Activated naive CD8-positive, alpha-beta T cell (primary cell): ENCODE measurements at regions not wholly inside any gene's neighbourhood (a gene's known extent, or its start where the extent isn't known, plus 50 kb on each side); places are given as distances from the start of the nearest gene placed in this dataset.

Experiments
- H3K27ac Mint-ChIP-seq: one replicate; pipeline ENCODE4 v1.8.0; 2021; ENCODE audit warnings: mixed read lengths
- H3K27me3 Mint-ChIP-seq: one replicate; pipeline ENCODE4 v1.8.0; 2021; ENCODE audit warnings: mixed read lengths
- H3K36me3 Mint-ChIP-seq: one replicate; pipeline ENCODE4 v1.8.0; 2021; ENCODE audit warnings: mixed read lengths
- H3K4me1 Mint-ChIP-seq: one replicate; pipeline ENCODE4 v1.8.0; 2021; ENCODE audit warnings: low read depth, mixed read lengths
- H3K4me3 Mint-ChIP-seq: one replicate; pipeline ENCODE4 v1.8.0; 2021; ENCODE audit warnings: mild to moderate bottlenecking, mixed read lengths
- H3K9me3 Mint-ChIP-seq: one replicate; pipeline ENCODE4 v1.8.0; 2021; ENCODE audit warnings: low read depth, mixed read lengths

GRCh38 chr18:39030124-39030655 is 1464.6 kb upstream of the CELF4 start:
- Mint-ChIP-seq H3K4me3 (no peak overlapping the region), H3K4me1 (no peaks in the 10 kb centered on the region)

GRCh38 chr18:39025531-39025930 is 1459.9 kb upstream of the CELF4 start:
- H3K4me3 Mint-ChIP-seq = no peak overlapping the region
- no peak overlapping the region for H3K27ac Mint-ChIP-seq
- H3K27me3 Mint-ChIP-seq = no peaks in the 10 kb centered on the region
- H3K9me3 Mint-ChIP-seq = no peaks in the 10 kb centered on the region
- no peaks in the 10 kb centered on the region for H3K4me1 Mint-ChIP-seq
- no peaks in the 10 kb centered on the region for H3K36me3 Mint-ChIP-seq

More at GRCh38 chr18:39030124-39030655, 1464.6 kb upstream of the CELF4 start:
- H3K9me3 Mint-ChIP-seq = peaks cover 3% of the 10 kb centered on the region
- H3K36me3 Mint-ChIP-seq = no peaks in the 10 kb centered on the region
- H3K27me3 Mint-ChIP-seq = no peaks in the 10 kb centered on the region
- H3K27ac Mint-ChIP-seq = no peak overlapping the region

GRCh38 chr18:39019989-39020388 is 1454.4 kb upstream of the CELF4 start:
- H3K27ac Mint-ChIP-seq = no peak overlapping the region
- no peak overlapping the region for H3K4me3 Mint-ChIP-seq
- no peaks in the 10 kb centered on the region for H3K4me1 Mint-ChIP-seq
- H3K9me3 Mint-ChIP-seq = peaks cover 3% of the 10 kb centered on the region
- no peaks in the 10 kb centered on the region for H3K36me3 Mint-ChIP-seq
- no peaks in the 10 kb centered on the region for H3K27me3 Mint-ChIP-seq

GRCh38 chr18:39007031-39007902 is 1441.7 kb upstream of the CELF4 start:
- Mint-ChIP-seq H3K27ac (no peak overlapping the region), H3K4me1 (no peaks in the 10 kb centered on the region), H3K4me3 (no peak overlapping the region), H3K27me3 (no peaks in the 10 kb centered on the region), H3K9me3 (peaks cover 16% of the 10 kb centered on the region), H3K36me3 (no peaks in the 10 kb centered on the region)

- no peak overlapping the region for H3K27ac Mint-ChIP-seq
- no peaks in the 10 kb centered on the region for H3K4me1 Mint-ChIP-seq
- H3K27me3 Mint-ChIP-seq = no peaks in the 10 kb centered on the region
- H3K4me3 Mint-ChIP-seq = no peak overlapping the region
- H3K9me3 Mint-ChIP-seq = peaks cover 6% of the 10 kb centered on the region
- no peaks in the 10 kb centered on the region for H3K36me3 Mint-ChIP-seq
Measured at GRCh38 chr18:38996056-38996455, 1430.5 kb upstream of the CELF4 start.

- Mint-ChIP-seq H3K4me3 (no peak overlapping the region), H3K27me3 (no peaks in the 10 kb centered on the region), H3K9me3 (peaks cover 8% of the 10 kb centered on the region), H3K4me1 (no peaks in the 10 kb centered on the region), H3K36me3 (no peaks in the 10 kb centered on the region), H3K27ac (no peak overlapping the region)
Measured at GRCh38 chr18:38993342-38993741, 1427.7 kb upstream of the CELF4 start.

- Mint-ChIP-seq H3K36me3 (no peaks in the 10 kb centered on the region), H3K27me3 (peaks cover 1% of the 10 kb centered on the region)
Measured at GRCh38 chr18:38984968-38985367, 1419.4 kb upstream of the CELF4 start.

GRCh38 chr18:38982072-38982471 is 1416.5 kb upstream of the CELF4 start:
- Mint-ChIP-seq H3K9me3 (no peaks in the 10 kb centered on the region), H3K4me3 (no peak overlapping the region), H3K27me3 (peaks cover 1% of the 10 kb centered on the region), H3K36me3 (no peaks in the 10 kb centered on the region), H3K4me1 (no peaks in the 10 kb centered on the region), H3K27ac (no peak overlapping the region)

More at GRCh38 chr18:38984968-38985367, 1419.4 kb upstream of the CELF4 start:
- H3K27ac Mint-ChIP-seq = no peak overlapping the region
- H3K4me1 Mint-ChIP-seq = no peaks in the 10 kb centered on the region
- no peak overlapping the region for H3K4me3 Mint-ChIP-seq
- no peaks in the 10 kb centered on the region for H3K9me3 Mint-ChIP-seq

- Mint-ChIP-seq H3K36me3 (no peaks in the 10 kb centered on the region), H3K9me3 (no peaks in the 10 kb centered on the region), H3K4me1 (no peaks in the 10 kb centered on the region)
Measured at GRCh38 chr18:38981389-38981788, 1415.8 kb upstream of the CELF4 start.

GRCh38 chr18:38980420-38980819 is 1414.8 kb upstream of the CELF4 start:
- Mint-ChIP-seq H3K4me3 (no peak overlapping the region), H3K4me1 (no peaks in the 10 kb centered on the region), H3K36me3 (no peaks in the 10 kb centered on the region), H3K27me3 (peaks cover 1% of the 10 kb centered on the region), H3K9me3 (no peaks in the 10 kb centered on the region), H3K27ac (no peak overlapping the region)

More at GRCh38 chr18:38981389-38981788, 1415.8 kb upstream of the CELF4 start:
- Mint-ChIP-seq H3K4me3 (no peak overlapping the region), H3K27ac (no peak overlapping the region), H3K27me3 (peaks cover 1% of the 10 kb centered on the region)

- Mint-ChIP-seq H3K9me3 (no peaks in the 10 kb centered on the region), H3K4me1 (no peaks in the 10 kb centered on the region), H3K27me3 (no peaks in the 10 kb centered on the region), H3K27ac (no peak overlapping the region), H3K4me3 (no peak overlapping the region), H3K36me3 (no peaks in the 10 kb centered on the region)
Measured at GRCh38 chr18:38972571-38972970, 1407.0 kb upstream of the CELF4 start.

- H3K27ac Mint-ChIP-seq = no peak overlapping the region
- no peaks in the 10 kb centered on the region for H3K9me3 Mint-ChIP-seq
- no peak overlapping the region for H3K4me3 Mint-ChIP-seq
- H3K27me3 Mint-ChIP-seq = no peaks in the 10 kb centered on the region
- H3K4me1 Mint-ChIP-seq = no peaks in the 10 kb centered on the region
- no peaks in the 10 kb centered on the region for H3K36me3 Mint-ChIP-seq
Measured at GRCh38 chr18:38971881-38972280, 1406.3 kb upstream of the CELF4 start.

GRCh38 chr18:38966841-38967240 is 1401.2 kb upstream of the CELF4 start:
- no peaks in the 10 kb centered on the region for H3K4me1 Mint-ChIP-seq
- no peaks in the 10 kb centered on the region for H3K36me3 Mint-ChIP-seq
- H3K27ac Mint-ChIP-seq = no peak overlapping the region
- H3K9me3 Mint-ChIP-seq = no peaks in the 10 kb centered on the region
- no peak overlapping the region for H3K4me3 Mint-ChIP-seq
- H3K27me3 Mint-ChIP-seq = no peaks in the 10 kb centered on the region

- Mint-ChIP-seq H3K27ac (no peak overlapping the region), H3K36me3 (no peaks in the 10 kb centered on the region), H3K4me1 (no peaks in the 10 kb centered on the region), H3K9me3 (no peaks in the 10 kb centered on the region), H3K4me3 (no peak overlapping the region), H3K27me3 (no peaks in the 10 kb centered on the region)
Measured at GRCh38 chr18:38963943-38964660, 1398.5 kb upstream of the CELF4 start.

- no peak overlapping the region for H3K27ac Mint-ChIP-seq
- no peaks in the 10 kb centered on the region for H3K27me3 Mint-ChIP-seq
- no peak overlapping the region for H3K4me3 Mint-ChIP-seq
- no peaks in the 10 kb centered on the region for H3K36me3 Mint-ChIP-seq
- H3K9me3 Mint-ChIP-seq = no peaks in the 10 kb centered on the region
- no peaks in the 10 kb centered on the region for H3K4me1 Mint-ChIP-seq
Measured at GRCh38 chr18:38961880-38962279, 1396.3 kb upstream of the CELF4 start.
